GM18520 (cell line): ENCODE measurements at regions not wholly inside any gene's neighbourhood (a gene's known extent, or its start where the extent isn't known, plus 50 kb on each side); places are given as distances from the start of the nearest gene placed in this dataset.

ENCODE experiments used
- ATAC-seq: cut with Tn5 transposase; IDR thresholded peaks from one replicate; pipeline ENCODE4 v1.9.1; 2021; ENCODE audit not compliant: unreplicated experiment

GRCh38 chr9:129386812-129387177, 208.7 kb upstream of the IER5L start:
- ATAC-seq, result no peak

GRCh38 chr9:129385211-129385934, 207.3 kb upstream of the IER5L start:
- ATAC-seq, result no peak

GRCh38 chr9:129384491-129385210, 206.6 kb upstream of the IER5L start:
- ATAC-seq, result no peak

- no peak for ATAC-seq
These were observed 205.8 kb upstream of the IER5L start for GRCh38 chr9:129383561-129384490.

- ATAC-seq, result no peak
These were observed 205.0 kb upstream of the IER5L start for GRCh38 chr9:129383019-129383560.

- ATAC-seq, result no peak
These were observed 204.4 kb upstream of the IER5L start for GRCh38 chr9:129382281-129383018.

DNA sequence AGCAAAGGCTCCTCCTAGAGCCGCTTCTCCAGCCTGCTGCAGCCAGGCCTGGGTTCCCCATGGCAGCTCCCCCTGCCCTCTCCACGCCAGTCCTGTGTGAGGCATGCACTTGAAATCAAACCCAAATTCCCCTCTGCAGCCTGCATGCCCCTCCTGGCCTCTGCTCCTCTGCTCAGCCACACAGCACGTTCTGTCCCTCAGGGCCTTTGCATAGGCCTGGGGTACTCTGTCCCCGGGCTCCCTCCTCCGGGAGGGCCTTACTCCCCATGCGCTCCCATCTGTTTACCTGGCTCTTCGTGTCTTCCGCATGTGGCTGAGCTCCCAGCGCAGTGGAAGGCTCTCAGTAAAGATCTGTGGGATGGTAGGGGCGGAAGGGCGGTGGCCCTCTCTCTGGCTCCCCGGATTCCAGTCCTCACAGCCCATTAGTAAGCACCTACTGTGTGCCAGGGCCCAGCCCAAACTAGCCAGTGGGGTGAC, 203.5 kb upstream of the IER5L start:
- ATAC-seq, result no peak

DNA sequence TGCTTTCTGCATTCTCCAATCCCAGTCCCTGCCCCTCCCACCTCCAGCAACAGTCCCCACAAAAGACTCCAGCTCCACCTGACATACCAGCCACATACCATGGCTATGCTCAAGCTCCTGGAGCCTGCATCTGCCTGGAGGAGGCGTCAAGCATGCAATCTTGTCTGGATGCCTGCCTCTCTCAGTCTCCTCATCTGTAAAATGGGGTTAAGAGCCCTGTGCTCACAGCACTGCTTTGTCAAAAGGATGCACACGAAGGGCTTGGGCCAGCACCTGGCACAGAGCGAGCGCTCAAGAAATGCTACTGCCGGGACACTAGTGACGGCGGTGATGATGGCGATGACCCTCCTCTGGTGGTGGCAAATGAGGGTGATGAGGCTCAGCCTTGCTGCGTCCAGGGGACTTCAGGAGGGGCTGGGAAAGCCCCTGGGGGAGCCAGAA, 202.9 kb upstream of the IER5L start:
- ATAC-seq, result no peak

- no peak for ATAC-seq
These were observed 201.8 kb upstream of the IER5L start for GRCh38 chr9:129379886-129380285.

GRCh38 chr9:129379181-129379836, 201.2 kb upstream of the IER5L start:
- no peak for ATAC-seq

DNA sequence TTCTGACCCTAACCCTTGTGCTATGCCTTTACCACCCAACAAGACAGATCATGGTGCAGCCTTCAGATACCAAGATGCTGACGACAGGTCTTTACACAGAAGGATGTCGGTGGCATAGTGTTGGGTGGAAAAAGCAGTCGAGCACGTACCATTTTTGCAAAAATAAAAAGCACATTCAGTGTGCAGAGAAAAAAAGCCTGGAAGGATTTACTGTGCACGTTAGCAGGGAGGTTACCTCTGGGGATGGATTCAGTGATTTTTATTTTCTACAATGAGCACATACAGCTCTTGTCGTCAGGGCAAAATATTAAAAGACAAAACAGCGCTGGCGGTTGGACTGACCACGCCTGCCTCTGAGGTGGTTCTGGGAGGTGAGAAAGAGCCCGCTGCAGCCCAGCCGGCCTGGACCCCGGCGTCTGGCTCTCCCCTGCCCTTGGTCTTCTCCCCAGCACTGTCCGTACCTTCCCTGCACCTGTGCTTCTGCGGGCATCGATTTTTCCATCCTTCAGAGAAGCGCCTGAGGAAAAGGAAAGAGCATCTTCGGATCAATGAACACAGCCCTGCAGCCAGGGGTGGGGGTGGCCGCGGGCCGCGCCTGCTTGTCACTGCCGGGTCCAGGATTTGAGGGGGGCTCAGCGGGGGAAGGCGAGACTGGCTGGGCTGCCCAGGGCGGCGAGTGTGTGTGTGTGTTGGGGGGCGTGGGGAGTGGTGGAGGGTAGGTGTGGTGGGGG, 200.0 kb upstream of the IER5L start:
- no peak for ATAC-seq

GRCh38 chr9:129377181-129377580, 199.1 kb upstream of the IER5L start:
- ATAC-seq, result no peak

DNA sequence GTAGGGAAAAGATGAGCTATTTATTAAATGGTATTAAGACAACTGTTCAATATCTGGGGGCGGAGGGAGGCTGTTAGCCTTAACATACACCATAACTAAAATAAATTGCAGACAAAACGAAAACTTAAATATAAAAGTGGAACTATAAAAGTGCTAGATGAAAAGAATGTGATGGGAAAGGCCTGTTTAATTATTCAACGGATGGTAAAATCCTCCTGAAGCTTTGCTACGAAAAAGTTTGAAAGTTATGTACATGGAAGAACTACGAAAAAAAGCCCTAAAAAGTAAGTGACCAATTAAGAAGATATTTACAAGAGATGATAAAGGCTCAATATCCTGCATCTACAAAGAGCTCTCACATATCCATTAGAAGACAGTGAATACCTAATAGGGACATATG, 197.8 kb upstream of the IER5L start:
- no peak for ATAC-seq

DNA sequence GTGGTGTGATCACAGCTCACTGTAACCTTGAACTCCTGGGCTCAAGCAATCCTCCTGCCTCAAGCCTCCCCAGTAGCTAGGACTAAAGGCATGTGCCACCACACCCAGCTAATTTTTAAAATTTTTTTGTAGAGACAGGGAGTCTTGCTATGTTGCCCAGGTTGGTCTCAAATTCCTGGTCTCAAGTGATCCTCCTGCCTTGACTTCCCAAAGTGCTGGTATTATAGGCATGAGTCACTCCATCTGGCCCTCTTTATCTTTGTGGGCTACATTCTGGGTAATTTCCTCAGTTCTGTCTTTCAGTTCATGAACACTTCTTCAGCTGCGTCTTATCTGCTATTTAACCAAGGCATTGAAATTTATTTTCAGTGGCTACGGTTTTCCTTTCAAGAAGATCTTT, 196.6 kb upstream of the IER5L start:
- no peak for ATAC-seq

- no peak for ATAC-seq
These were observed 196.2 kb upstream of the IER5L start for GRCh38 chr9:129374231-129374630.

- ATAC-seq, result no peak
These were observed 195.3 kb upstream of the IER5L start for GRCh38 chr9:129373361-129373760.

DNA sequence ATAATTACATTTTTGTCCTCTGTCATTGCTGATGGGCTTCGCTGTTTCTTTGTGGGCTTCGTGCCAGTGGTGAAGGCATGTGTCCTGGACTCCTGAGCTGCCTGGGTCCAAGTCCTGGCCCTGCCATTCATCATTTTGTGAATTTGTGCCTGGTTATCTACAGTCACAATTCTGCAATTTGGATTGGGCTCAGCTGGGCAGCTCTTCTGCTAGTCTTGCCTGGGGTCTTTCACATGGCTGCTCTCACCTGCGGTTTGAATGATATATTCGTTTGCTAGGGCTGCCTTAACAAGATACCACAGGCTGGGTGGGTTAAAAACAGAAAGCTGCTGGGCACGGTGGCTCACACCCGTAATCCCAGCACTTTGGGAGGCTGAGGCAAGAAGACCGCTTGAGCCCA, 192.7 kb upstream of the IER5L start:
- no peak for ATAC-seq

- ATAC-seq, result no peak
These were observed 190.4 kb upstream of the IER5L start for GRCh38 chr9:129368444-129368978.

- no peak for ATAC-seq
These were observed 189.2 kb upstream of the IER5L start for GRCh38 chr9:129367287-129367686.
